Effector CD4-positive, alpha-beta T cell (primary cell): ENCODE measurements at regions not wholly inside any gene's neighbourhood (a gene's known extent, or its start where the extent isn't known, plus 50 kb on each side); places are given as distances from the start of the nearest gene placed in this dataset.

ENCODE experiments used
- DNase-seq: peaks from one replicate; pipeline ENCODE4 v3.0.0-alpha.2; 2020

DNA sequence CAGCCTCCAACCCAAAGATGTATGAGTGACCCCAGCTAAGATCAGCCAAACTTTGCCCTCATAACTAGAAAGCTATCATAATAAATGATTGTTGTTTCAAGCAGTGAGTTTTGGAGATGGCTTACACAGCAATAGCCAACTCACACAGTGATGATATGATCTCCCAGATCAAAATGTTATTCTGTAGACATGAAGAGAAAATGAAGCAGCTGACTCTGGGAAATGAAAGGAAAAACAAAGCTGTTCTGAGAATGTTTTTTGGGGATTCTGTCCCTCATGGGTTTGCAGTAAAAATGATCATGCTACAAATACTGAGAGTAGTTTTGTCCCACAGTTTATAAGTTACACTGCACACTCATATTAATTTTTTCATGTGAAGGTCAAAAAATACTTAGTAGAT lies 617.8 kb downstream of the MRPL39 start:
- DNase-seq, result no peak

GRCh38 chr21:24988941-24989340 lies 618.3 kb downstream of the MRPL39 start:
- no peak for DNase-seq

- DNase-seq, result no peak
These were observed 631.0 kb downstream of the MRPL39 start for GRCh38 chr21:24976238-24976637.

DNA sequence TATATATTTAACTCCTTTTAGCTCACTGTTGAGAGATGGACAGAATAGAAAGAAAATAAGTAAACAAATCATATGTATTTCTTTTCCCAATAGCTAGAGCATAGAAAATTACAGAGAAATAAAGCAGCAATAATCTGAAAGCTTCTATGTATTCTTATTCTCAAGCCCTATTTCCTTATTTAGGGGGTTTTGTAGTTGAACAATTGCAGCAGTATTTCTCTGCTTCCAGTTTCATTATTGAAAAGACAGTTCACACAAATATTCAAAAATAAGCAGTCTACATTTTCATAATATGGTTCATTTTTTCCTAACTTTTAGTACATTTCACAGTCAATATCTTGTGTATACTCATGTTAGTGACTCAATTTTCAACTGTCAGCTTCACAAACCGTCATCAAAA lies 638.2 kb downstream of the MRPL39 start:
- DNase-seq, result no peak

DNA sequence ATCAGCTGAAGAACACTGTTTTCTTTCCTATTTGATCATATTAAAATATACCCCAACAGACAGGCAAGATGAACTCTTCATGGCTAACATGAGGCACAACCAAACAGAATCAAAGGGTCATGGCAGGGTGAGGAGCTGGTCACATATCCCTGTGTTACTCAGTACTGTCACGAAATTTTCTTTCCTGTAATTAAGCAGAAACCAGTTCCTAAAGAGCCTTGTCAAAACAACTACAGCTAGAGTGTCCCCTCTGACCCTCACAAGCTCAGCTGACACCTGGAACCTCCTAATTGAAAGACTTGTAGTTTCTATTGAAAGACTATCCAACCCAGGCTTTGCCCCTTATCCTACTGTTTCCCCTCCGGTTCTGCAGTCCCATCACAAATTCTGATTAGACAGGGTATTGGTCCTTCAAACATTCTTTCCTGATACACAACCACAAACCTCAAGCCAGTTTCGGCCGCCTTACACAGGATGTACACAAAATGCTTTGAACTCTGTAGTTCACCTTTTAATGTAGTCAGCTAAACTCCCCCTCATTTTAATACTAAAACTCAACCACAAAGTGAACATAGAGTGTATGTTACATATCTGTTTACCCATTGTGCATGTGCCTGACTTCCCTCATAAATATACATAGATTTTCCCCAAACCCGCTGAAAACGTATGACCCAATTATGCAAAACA lies 651.9 kb downstream of the MRPL39 start:
- DNase-seq, result no peak

- no peak for DNase-seq
These were observed 659.1 kb downstream of the MRPL39 start for GRCh38 chr21:24948186-24948585.

- DNase-seq, result no peak
These were observed 661.4 kb downstream of the MRPL39 start for GRCh38 chr21:24945910-24946309.

DNA sequence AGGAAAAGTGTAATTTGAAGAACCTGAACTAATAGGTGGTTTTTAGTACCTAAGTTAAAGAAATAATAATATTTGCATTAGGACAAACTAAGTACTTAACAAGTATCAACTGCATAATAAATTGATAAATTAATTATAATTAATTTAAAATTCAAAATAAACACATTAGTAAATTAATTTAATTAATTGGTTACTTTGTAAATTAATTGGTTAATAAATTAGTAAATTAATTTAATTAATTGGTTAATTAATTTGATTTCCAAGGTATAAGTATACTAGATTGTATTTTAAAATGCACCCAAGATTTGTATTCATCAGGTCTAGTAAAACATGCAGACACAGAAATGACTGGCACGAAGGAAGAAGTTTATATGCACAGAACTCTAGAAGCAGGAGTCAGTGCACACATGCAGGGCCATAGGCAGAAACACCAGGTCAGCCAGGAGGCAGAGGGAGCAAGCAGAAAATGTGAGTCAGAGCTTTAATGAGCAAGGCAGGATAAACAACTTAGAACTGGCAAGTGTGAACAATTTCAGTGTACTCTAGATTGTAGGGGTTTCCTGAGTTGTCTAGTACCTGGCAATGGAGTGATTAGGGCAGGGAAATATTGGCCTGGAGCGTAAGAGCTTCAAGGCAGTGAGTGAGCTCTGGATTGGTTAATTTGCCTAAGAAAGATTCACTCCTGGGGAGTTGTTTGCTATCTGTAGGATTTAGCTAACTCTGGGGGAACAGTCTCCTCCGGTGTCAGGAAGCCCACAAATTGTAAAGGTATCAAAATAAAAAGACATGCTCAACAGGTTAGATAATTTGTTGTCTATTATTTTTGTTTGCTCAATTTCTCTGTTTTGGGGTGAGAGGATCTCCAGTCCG lies 665.7 kb downstream of the MRPL39 start:
- DNase-seq, result no peak

- DNase-seq, result no peak
These were observed 668.0 kb downstream of the MRPL39 start for GRCh38 chr21:24939291-24939690.

DNA sequence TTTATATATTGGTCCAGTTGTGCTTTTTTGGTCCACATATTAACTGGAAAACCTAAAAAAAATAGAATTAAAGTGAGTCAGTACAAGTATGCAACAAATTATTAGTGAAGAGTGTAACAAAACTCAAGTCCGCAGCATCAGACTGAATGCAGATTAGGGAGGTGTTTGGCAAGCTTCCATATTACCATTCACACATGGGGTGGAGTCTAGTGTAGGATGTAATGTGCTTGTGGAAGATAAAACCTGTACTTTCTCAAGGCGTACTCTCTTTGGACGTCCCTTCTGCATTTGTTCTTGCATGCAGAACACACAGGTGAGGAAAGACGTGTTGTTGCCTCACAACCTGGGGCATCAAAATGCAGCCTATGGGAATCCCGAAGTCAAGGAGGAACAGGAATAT lies 668.7 kb downstream of the MRPL39 start:
- no peak for DNase-seq

DNA sequence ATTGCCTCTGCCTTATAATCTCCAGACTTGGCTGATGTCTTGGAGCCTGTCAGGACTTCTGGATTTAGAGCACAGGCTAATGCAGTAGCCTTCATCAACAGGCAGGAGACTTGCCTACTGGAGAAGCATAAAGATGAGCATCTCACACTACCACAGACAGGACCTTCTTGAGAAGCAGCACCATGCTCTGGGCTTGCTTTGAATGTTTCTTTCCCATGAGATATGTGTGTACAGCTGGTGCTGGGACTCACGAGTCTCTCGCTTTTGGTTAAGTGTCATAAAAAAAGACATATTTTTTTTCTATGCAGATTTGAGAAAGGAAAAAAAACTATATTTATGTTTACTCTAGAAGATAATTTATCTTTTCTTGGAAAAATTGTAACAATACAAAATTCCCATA lies 671.3 kb downstream of the MRPL39 start:
- DNase-seq, result no peak

DNA sequence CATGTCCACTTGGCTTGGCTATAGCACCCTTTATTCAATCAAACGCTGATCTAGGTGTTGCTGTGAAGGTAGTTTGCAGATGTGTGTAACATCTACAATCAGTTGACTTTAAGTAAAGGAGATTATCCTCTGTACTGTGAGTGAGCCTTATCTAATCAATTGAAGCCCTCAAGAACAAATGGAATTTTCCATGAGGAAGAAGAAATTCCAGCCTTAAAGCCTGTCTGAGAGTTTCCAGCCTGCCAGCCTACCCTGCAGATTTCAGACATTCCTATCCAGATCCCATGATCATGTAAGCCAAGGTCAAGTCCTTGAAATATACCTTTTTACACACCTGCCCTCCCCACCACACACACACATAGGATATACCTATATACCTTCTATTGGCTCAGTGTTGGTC lies 696.7 kb downstream of the MRPL39 start:
- DNase-seq, result no peak

- no peak for DNase-seq
These were observed 703.2 kb downstream of the MRPL39 start for GRCh38 chr21:24903994-24904635.

DNA sequence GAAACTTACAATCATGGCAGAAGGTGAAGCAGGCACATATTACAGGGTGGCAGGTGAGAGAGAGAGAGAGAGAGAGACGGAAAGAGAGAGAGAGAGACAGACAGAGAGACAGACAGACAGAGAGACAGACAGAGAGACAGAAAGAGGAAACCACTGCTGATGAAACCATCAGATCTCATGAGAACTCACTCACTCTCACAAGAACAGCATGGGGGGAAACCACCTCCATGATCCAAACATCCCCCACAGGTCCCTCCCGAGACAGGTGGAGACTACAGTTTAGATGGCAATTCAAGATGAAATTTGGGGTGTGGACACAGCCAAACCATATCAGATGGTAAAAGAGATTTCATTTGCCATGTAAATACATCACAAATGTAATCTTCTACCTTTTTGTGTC lies 708.1 kb downstream of the MRPL39 start:
- no peak for DNase-seq

DNA sequence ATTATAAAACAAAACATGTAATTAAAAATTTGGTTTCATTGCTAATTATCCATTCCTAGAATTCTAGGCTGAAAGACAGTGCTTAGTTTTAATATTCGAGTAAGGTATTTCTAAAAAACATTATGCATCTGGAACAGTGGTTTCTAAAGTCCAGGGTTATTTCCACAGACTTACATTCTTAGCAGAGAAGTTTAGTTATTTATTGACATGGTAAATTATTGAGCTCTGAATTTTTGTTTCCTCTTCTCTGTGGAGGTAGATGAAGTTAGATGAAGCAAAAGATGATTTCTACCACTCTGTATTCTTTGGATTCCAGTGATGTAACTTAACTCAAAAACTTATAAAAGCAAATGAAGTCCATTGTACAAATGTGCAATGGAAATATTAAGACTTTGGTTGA lies 709.4 kb downstream of the MRPL39 start:
- no peak for DNase-seq

GRCh38 chr21:24896735-24897124 lies 710.6 kb downstream of the MRPL39 start:
- DNase-seq, result no peak

DNA sequence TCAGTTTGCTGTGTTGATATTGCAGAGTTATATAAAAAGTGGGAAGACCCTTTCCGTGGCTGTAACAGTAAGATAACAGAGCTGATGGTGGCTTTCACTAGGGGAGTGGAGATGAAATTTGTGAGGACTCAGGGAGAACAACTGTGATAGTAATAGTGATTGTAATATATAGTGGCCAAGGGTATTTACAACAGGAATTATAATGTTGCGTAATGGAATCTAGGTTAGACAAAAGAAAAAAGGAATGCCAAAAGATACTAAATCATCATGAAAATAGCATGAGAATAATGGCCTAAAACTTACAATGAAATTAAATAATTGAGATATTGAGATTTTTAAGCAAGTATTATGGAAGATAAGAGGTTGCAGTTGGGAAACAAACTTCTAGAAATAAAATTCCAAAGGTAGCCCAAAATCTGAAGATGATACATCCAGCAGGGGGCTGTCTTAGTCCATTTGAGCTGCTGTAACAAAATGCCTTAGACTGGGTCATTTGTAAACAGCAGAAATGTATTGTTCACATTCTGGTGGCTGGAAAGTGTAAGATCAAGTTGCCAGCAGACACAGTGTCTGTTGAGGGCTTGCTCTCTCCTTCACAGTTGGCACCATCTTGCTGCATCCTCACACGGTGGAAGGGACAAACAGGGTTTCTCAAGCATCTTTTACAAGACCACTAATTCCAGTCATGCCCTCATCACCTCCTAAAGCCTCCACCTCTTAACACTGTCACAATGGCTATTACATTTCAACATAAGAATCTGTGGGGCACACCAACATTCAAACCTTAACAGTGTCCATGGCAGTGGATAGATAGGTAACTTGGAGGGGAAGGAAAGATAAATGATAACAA lies 711.2 kb downstream of the MRPL39 start:
- DNase-seq, result no peak

DNA sequence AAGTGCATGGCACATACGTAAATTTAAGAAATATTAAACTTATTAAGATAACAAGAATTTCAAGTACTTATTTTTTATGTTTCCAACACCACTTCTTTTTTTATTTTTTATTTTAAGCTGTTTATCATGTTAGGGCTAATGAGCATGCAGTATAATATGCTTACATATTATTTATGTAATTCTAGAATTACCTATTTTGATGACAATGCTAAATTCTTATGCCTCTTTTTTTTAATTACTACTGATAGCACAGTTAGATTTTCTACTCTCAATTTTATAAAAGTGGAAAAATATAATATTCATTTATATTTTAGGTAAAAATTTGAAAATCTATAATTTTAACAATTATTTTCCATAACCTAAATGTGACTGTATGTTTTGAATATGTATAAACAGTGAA lies 713.0 kb downstream of the MRPL39 start:
- no peak for DNase-seq

GRCh38 chr21:24890021-24890420 lies 717.3 kb downstream of the MRPL39 start:
- DNase-seq, result no peak

DNA sequence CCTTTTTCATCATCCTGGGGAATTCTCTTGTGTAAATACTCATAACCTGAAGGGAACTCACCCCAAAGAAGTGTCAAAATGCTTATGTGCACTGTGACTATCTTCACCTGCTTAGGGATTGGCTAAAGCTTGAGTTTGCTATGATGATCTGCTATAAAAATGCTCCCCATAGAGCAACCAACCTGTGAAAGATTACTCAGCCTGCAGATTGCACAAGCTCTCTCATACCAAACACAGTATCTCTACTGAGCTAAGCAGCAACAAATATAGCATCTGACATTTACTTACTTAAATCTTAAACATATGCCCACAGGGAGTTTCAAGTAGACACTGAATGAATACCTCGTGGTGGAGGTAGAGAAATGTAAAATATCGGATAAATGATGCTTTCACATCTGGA lies 725.8 kb downstream of the MRPL39 start:
- no peak for DNase-seq

DNA sequence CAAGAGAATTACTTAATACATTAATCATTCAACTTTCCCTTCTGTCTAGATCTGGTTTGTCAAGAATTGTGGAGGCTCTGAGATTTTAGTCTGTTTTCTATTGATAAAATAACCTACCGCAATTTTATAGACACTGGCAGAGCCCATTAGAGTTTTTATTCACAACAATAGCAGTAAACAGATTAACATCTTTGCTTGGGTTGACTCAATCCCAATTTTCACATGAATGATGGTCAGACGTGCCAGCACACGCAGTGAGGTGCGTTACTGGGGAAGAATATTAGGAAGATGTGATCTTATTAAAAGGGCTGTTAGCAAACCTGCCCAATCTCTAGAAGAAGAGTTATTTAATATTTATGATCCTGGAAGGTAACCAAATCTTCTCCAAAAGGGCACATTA lies 736.6 kb downstream of the MRPL39 start:
- DNase-seq, result no peak

- DNase-seq, result no peak
These were observed 737.4 kb downstream of the MRPL39 start for GRCh38 chr21:24869862-24870261.

DNA sequence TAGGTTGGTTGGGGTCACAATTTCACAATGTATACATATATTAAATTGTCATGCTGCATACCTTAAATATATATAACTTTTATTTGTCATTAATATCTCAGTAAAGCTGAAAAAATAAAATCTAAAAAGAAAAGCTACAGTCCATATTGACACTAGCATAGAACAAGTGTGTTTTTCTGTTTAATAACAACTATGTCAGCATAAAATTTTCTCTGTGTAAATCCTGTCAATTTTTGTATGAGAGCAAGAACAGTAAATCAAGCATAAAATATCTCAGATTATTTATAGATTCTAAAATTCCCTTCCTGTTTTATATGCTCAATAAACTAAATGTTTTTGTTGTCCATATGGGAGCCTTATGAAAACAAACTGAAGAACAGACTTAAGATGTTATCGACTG lies 739.2 kb downstream of the MRPL39 start:
- DNase-seq, result no peak
